GM12864 (cell line): ENCODE measurements at regions not wholly inside any gene's neighbourhood (a gene's known extent, or its start where the extent isn't known, plus 50 kb on each side); places are given as distances from the start of the nearest gene placed in this dataset.

Source experiments
- DNase-seq: peaks from one replicate; pipeline ENCODE4 v3.0.0-alpha.2; 2011; ENCODE audit warnings: low read depth
- H3K4me3 ChIP-seq: 2 replicates; pipeline ENCODE4 v1.5.1; 2011; ENCODE audit warnings: mild to moderate bottlenecking, low read depth, low read length, control low read depth
- CTCF ChIP-seq: IDR thresholded peaks from 2 replicates; pipeline ENCODE4 v1.5.1; 2011; ENCODE audit warnings: low read depth, mild to moderate bottlenecking, moderate library complexity, low read length, control low read depth, inconsistent platforms; ENCODE audit errors: missing control alignments

- no peak for TF ChIP-seq CTCF
- no peak for DNase-seq
- no peak overlapping the region for H3K4me3 ChIP-seq
These were observed 84.2 kb upstream of the BMP2 start for GRCh38 chr20:6683021-6683977.

- H3K4me3 ChIP-seq, result no peak overlapping the region
- no peak for TF ChIP-seq CTCF
- DNase-seq, result no peak
These were observed 86.6 kb upstream of the BMP2 start for GRCh38 chr20:6680854-6681253.

GRCh38 chr20:6680441-6680840 lies 87.0 kb upstream of the BMP2 start:
- no peak for TF ChIP-seq CTCF
- DNase-seq, result no peak
- H3K4me3 ChIP-seq, result no peak overlapping the region

- H3K4me3 ChIP-seq, result no peak overlapping the region
- DNase-seq, result no peak
- TF ChIP-seq CTCF, result no peak
These were observed 88.4 kb upstream of the BMP2 start for GRCh38 chr20:6679086-6679485.

GRCh38 chr20:6678101-6678500 lies 89.4 kb upstream of the BMP2 start:
- DNase-seq, result no peak
- no peak for TF ChIP-seq CTCF
- no peak overlapping the region for H3K4me3 ChIP-seq

- H3K4me3 ChIP-seq, result no peak overlapping the region
- no peak for DNase-seq
- TF ChIP-seq CTCF, result no peak
These were observed 92.7 kb upstream of the BMP2 start for GRCh38 chr20:6674831-6675230.

GRCh38 chr20:6673071-6673470 lies 94.4 kb upstream of the BMP2 start:
- no peak overlapping the region for H3K4me3 ChIP-seq
- DNase-seq, result no peak
- no peak for TF ChIP-seq CTCF
